ENCODE measurements at regions not wholly inside any gene's neighbourhood (a gene's known extent, or its start where the extent isn't known, plus 50 kb on each side); places are given as distances from the start of the nearest gene placed in this dataset.

DNA sequence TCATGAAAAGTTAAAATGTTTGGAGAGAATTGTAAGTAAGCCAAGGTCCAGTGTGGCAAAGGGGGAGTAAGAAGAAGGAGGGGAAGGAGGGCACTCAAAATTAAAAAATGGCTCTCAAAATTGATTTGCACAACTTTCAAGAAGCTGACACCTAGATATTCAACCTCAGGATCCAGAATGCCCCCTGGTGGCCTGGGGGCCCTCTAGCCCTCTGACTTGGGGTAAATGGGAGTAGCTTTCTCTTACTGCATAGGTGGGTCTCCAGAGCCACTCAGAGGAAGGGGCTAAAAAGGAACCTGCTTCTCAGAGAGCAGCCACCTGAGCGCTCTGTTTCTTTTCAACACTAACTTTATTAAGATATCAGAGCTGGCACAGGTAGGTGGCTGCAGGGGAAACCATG lies 968.5 kb downstream of the BCL11A start:
- DNase-seq = no peak
- TF ChIP-seq, protein P1, sequence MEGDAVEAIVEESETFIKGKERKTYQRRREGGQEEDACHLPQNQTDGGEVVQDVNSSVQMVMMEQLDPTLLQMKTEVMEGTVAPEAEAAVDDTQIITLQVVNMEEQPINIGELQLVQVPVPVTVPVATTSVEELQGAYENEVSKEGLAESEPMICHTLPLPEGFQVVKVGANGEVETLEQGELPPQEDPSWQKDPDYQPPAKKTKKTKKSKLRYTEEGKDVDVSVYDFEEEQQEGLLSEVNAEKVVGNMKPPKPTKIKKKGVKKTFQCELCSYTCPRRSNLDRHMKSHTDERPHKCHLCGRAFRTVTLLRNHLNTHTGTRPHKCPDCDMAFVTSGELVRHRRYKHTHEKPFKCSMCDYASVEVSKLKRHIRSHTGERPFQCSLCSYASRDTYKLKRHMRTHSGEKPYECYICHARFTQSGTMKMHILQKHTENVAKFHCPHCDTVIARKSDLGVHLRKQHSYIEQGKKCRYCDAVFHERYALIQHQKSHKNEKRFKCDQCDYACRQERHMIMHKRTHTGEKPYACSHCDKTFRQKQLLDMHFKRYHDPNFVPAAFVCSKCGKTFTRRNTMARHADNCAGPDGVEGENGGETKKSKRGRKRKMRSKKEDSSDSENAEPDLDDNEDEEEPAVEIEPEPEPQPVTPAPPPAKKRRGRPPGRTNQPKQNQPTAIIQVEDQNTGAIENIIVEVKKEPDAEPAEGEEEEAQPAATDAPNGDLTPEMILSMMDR (IDR thresholded peaks at IDR 0.05) = no peak
- Mint-ChIP-seq H3K27me3 (ENCODE audit: insufficient read depth) (no peaks in the 10 kb centered on the region), H3K4me3 (no peak overlapping the region), H3K27ac (no peak overlapping the region), H3K36me3 (ENCODE audit: low read depth) (0 out of 2 replicates have a peak, but pooled peaks cover 4% of the 10 kb centered on the region), H3K9me3 (peaks cover 65% of the 10 kb centered on the region), H3K4me1 (ENCODE audit: low read depth) (no peaks in the 10 kb centered on the region)

DNA sequence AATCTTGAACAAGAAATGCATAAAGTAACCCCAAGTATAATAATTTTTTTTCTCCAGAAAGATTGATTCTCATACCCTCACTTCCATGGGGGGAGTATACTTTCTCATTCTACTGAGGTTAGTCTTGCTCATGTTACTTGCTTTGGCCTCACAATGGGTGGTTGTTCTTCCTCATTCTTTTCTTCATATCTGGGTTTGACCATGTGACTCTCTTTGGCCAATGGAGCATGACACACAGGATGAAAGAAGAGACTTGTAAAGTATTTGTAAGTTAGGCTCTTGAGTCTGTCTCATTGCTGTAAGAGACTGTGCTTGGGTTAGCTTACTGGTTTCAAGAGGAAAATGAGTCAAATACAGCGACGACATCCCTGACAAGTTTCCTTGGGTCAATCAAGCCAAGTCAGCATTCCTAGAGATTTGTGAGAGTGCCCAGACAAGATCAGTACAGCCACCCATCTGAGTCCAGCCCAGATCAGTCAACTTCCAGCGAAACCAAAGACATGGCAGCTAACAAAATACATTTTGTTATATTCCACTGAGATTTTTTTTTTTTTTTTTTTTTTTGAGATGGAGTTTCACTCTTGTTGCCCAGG lies 970.2 kb downstream of the BCL11A start:
- Mint-ChIP-seq H3K9me3 (peaks cover 70% of the 10 kb centered on the region), H3K4me1 (ENCODE audit: low read depth) (no peaks in the 10 kb centered on the region), H3K4me3 (no peak overlapping the region), H3K27ac (no peak overlapping the region), H3K27me3 (ENCODE audit: insufficient read depth) (no peaks in the 10 kb centered on the region; the same call in 1 of the 2 replicates), H3K36me3 (ENCODE audit: low read depth) (0 out of 2 replicates have a peak, but pooled peaks cover 4% of the 10 kb centered on the region)
- TF ChIP-seq, protein P1 (IDR thresholded peaks at IDR 0.05) = no peak
- no peak for DNase-seq

DNA sequence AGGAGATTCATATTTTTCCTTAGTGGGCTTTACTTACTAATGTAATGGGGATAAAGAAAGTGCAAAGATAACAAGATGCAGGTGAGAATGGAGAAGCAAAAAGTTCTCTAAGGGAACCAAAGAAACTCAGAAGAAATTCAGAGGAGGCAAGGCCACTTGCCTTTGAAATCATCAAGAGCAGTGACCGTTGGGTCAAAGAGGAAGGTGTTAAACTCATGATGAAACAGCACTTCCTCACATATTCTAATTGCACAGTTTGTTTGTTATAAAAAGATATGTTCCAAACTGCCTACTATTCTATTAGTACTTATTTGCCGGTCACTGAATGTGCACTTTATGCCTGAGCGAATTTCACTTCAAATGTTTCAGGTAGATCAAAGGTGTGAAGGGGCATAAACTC lies 975.1 kb downstream of the BCL11A start:
- Mint-ChIP-seq H3K4me1 (ENCODE audit: low read depth) (no peaks in the 10 kb centered on the region), H3K27ac (no peak overlapping the region), H3K36me3 (ENCODE audit: low read depth) (0 out of 2 replicates have a peak, but pooled peaks cover 4% of the 10 kb centered on the region), H3K9me3 (peaks cover 51% of the 10 kb centered on the region), H3K27me3 (ENCODE audit: insufficient read depth) (no peaks in the 10 kb centered on the region; the same call in 1 of the 2 replicates), H3K4me3 (no peak overlapping the region)
- DNase-seq = no peak
- TF ChIP-seq, protein P1 (IDR thresholded peaks at IDR 0.05) = no peak

DNA sequence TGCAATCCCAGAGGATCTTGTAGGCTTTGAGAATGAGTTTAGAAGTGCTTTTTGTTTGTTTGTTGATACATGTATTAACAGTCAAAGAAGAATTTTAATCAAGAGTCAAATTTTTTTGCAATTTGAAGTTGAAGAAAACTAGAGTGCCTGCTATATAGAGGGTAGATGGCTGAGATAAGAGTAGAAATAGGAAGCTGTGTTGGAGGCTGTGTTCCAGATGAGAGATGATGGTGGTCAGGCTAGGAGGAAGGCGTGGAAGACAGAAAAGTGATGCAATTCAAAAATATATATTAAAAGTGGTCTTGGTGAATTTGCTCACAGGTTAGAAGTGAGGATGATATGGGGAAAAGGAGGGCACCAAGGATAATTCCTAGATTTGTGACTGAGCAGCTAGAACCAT lies 978.3 kb downstream of the BCL11A start:
- Mint-ChIP-seq H3K27ac (no peak overlapping the region), H3K9me3 (peaks cover 35% of the 10 kb centered on the region), H3K27me3 (ENCODE audit: insufficient read depth) (no peaks in the 10 kb centered on the region; the same call in 1 of the 2 replicates), H3K4me1 (ENCODE audit: low read depth) (no peaks in the 10 kb centered on the region), H3K4me3 (no peak overlapping the region), H3K36me3 (ENCODE audit: low read depth) (no peaks in the 10 kb centered on the region)
- TF ChIP-seq, protein P1 (IDR thresholded peaks at IDR 0.05) = no peak
- DNase-seq = no peak

DNA sequence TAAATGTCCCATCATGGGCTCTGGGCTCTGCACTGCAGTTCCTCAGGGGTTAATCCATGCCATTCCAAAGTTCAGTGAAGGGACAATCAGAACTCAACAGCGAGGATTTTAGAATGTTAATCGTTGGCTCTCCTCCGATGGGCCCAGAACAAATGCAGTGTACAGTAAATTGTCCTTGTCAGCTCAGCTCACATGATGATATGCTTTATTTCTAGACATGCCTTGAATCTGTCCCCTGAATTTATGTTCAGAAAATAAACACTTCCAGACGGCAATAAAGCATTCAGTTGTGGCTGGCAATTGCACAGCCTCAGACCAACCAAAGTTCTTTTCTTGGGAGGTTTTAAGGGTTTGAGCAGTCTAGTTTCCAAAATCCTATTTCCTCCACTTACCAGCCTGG lies 981.2 kb downstream of the BCL11A start:
- H3K9me3 Mint-ChIP-seq = peaks cover 40% of the 10 kb centered on the region
- TF ChIP-seq, protein P1 (IDR thresholded peaks at IDR 0.05) = no peak
- H3K4me1 Mint-ChIP-seq (ENCODE audit: low read depth) = no peaks in the 10 kb centered on the region
- no peak overlapping the region for H3K27ac Mint-ChIP-seq
- H3K4me3 Mint-ChIP-seq = no peak overlapping the region
- no peaks in the 10 kb centered on the region for H3K27me3 Mint-ChIP-seq (ENCODE audit: insufficient read depth)
- DNase-seq = no peak
- H3K36me3 Mint-ChIP-seq (ENCODE audit: low read depth) = no peaks in the 10 kb centered on the region

Data from HFFc6 (cell line).